Liver (tissue), 3 donors: ENCODE measurements at regions not wholly inside any gene's neighbourhood (a gene's known extent, or its start where the extent isn't known, plus 50 kb on each side); places are given as distances from the start of the nearest gene placed in this dataset.

Experiments used
- CTCF ChIP-seq: fragments of 150-350 bp; IDR thresholded peaks from 2 replicates; pipeline ENCODE4 v1.5.1; 2017; ENCODE audit warnings: improper control_type of control experiment, low read depth, low read length; ENCODE audit not compliant: missing input control
- EGR1 ChIP-seq, 2 donors: IDR thresholded peaks; 2 replicates each; pipeline ENCODE4 v1.6.1; 2016 to 2018; ENCODE audit warnings: antibody characterized with exemption in 2 of 2, low read depth in 2 of 2
- GABPA ChIP-seq, 2 donors: IDR thresholded peaks in 1 of 2; conservative IDR thresholded peaks in 1 of 2; 2 replicates each; pipeline ENCODE4 v1.6.1; 2016; ENCODE audit warnings: antibody characterized with exemption in 2 of 2, mild to moderate bottlenecking in 1 of 2, moderate library complexity in 1 of 2
- HNF4A ChIP-seq, 2 donors: conservative IDR thresholded peaks; 2 replicates each; pipeline ENCODE4 v1.6.1; 2016; ENCODE audit warnings: antibody characterized with exemption in 2 of 2, mild to moderate bottlenecking in 2 of 2
- JUND ChIP-seq, 2 donors: IDR thresholded peaks; 2 replicates each; pipeline ENCODE4 v1.6.1; 2016; ENCODE audit warnings: antibody characterized with exemption in 2 of 2
- NR2F2 ChIP-seq: IDR thresholded peaks from 2 replicates; pipeline ENCODE4 v1.6.1; 2016; ENCODE audit warnings: antibody characterized with exemption
- RAD21 ChIP-seq, 2 donors: IDR thresholded peaks; 2 replicates each; pipeline ENCODE4 v1.6.1; 2016; ENCODE audit warnings: antibody characterized with exemption in 2 of 2, mild to moderate bottlenecking in 2 of 2
- RXRA ChIP-seq, 2 donors: IDR thresholded peaks; 2 replicates each; pipeline ENCODE4 v1.6.1; 2017 to 2018; ENCODE audit warnings: antibody characterized with exemption in 2 of 2, mild to moderate bottlenecking in 1 of 2
- SP1 ChIP-seq: IDR thresholded peaks from 2 replicates; pipeline ENCODE4 v1.6.1; 2018; ENCODE audit warnings: antibody characterized with exemption, mild to moderate bottlenecking
- TAF1 ChIP-seq: conservative IDR thresholded peaks from 2 replicates; pipeline ENCODE4 v1.6.1; 2016; ENCODE audit warnings: antibody characterized with exemption, mild to moderate bottlenecking
- YY1 ChIP-seq: IDR thresholded peaks from 2 replicates; pipeline ENCODE4 v1.6.1; 2016; ENCODE audit warnings: antibody characterized with exemption, mild to moderate bottlenecking
- TF ChIP-seq, protein P1 (sequence below): IDR thresholded peaks from 2 replicates; pipeline ENCODE4 v1.6.1; 2016; ENCODE audit warnings: antibody characterized with exemption
- TF ChIP-seq, protein P2 (sequence below): IDR thresholded peaks from 2 replicates; pipeline ENCODE4 v1.6.1; 2016; ENCODE audit warnings: antibody characterized with exemption
- donor health status: healthy.
- donor health status: healthy.

GRCh38 chr10:120644556-120645410 is 187.8 kb downstream of the PLPP4 start:
- TF ChIP-seq, protein P1, sequence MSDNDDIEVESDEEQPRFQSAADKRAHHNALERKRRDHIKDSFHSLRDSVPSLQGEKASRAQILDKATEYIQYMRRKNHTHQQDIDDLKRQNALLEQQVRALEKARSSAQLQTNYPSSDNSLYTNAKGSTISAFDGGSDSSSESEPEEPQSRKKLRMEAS: no peak
- TF ChIP-seq CTCF (no peak), EGR1 (IDR thresholded peaks at IDR 0.05; ENCODE audit: low read depth in 2 of 2) (no peak), GABPA (IDR thresholded peaks at IDR 0.05 in 1 of 2, conservative IDR thresholded peaks at IDR 0.05 in 1 of 2) (no peak), TAF1 (no peak), YY1 (no peak), NR2F2 (no peak), RXRA (IDR thresholded peaks at IDR 0.05) (no peak), RAD21 (IDR thresholded peaks at IDR 0.05) (no peak), JUND (IDR thresholded peaks at IDR 0.05) (no peak), SP1 (no peak), HNF4A (conservative IDR thresholded peaks at IDR 0.05) (no peak)
- TF ChIP-seq, protein P2, sequence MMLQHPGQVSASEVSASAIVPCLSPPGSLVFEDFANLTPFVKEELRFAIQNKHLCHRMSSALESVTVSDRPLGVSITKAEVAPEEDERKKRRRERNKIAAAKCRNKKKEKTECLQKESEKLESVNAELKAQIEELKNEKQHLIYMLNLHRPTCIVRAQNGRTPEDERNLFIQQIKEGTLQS: no peak
